ENCODE measurements at regions not wholly inside any gene's neighbourhood (a gene's known extent, or its start where the extent isn't known, plus 50 kb on each side); places are given as distances from the start of the nearest gene placed in this dataset.

DNA sequence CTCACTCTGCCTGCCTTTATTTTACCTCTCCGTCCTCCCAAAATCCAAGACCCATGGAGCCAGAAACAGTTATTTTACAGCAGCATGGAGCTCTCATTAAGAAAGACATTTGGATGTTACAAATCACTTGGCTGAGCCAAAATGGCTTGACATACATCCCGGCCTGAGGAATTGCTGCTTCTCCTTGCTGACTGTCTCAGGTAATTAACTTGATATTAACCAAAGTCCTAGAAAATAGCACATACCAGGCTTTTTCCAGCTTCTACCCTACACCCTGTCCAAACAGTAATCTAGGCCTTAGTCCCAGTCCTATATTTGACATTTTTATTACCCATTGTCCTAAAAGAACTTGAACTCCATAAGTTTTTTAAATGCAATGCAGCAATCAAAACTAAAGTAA, 205.0 kb downstream of the TMX3 start:
- WGBS, 2 experiments (ENCODE audit: low coverage in 1 of 2, low lambda C conversion rate in 2 of 2, missing lambda C conversion rate in 2 of 2), result 48 to 58% methylated on average over 2 of the region's 2 CpGs
- no peak overlapping the region for H3K27ac ChIP-seq
- no peaks in the 10 kb centered on the region for H3K9me3 ChIP-seq (ENCODE audit: low read depth)
- TF ChIP-seq EZH2 (IDR thresholded peaks at IDR 0.05; ENCODE audit: insufficient read depth, poor library complexity, severe bottlenecking) (no peak), EZH2phosphoT487 (IDR thresholded peaks at IDR 0.05; ENCODE audit: insufficient read depth, low read depth) (no peak)
- in situ Hi-C loops (cut with MboI), result no loop called here
- H3K27me3 ChIP-seq (replicated peaks; ENCODE audit: insufficient read depth), result no peaks in the 10 kb centered on the region
- no peak overlapping the region for H2AFZ ChIP-seq
- peaks cover 5% of the 10 kb centered on the region; the same call in 1 of the 2 replicates for H3K4me1 ChIP-seq (ENCODE audit: insufficient read depth)
- peaks cover 8% of the 10 kb centered on the region; the same call in 1 of the 2 replicates for H3F3A ChIP-seq (ENCODE audit: insufficient read depth)
- H3K36me3 ChIP-seq (ENCODE audit: low read depth), result no peaks in the 10 kb centered on the region
- H4K20me1 ChIP-seq (ENCODE audit: insufficient read depth), result no peaks in the 10 kb centered on the region
- DNase-seq, result no peak
- no peak overlapping the region for H3K4me2 ChIP-seq (ENCODE audit: unreplicated experiment)
- no peaks in the 10 kb centered on the region for H3K9me2 ChIP-seq (ENCODE audit: insufficient read depth)
- H3K79me2 ChIP-seq (ENCODE audit: insufficient read depth), result no peaks in the 10 kb centered on the region
- no peak overlapping the region for H3K4me3 ChIP-seq
- H3K9ac ChIP-seq, result no peak overlapping the region

DNA sequence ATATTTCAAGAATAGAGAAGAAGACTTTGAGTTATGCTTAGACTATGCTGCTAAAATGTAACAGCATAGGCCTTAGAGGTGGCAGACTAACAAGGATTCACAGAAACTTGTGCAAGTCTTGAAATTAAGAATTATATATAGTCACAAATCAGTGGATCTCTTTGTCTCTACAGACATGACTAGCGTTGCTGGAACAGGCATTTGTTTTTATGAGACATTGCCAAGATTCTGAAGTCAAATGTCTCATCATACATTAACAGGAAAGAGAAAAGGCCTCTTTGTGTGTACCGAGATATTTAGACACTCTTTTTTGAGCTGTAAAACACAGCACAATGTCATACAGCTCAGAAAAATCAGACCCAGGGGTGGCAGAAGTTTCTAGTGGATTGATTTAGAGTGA, 207.1 kb downstream of the TMX3 start:
- Histone ChIP-seq H3K79me2 (ENCODE audit: insufficient read depth) (no peaks in the 10 kb centered on the region), H3K9me2 (ENCODE audit: insufficient read depth) (no peaks in the 10 kb centered on the region), H3K27ac (no peak overlapping the region), H3K9me3 (ENCODE audit: low read depth) (no peaks in the 10 kb centered on the region), H3K4me1 (ENCODE audit: insufficient read depth) (peaks cover 5% of the 10 kb centered on the region; the same call in 1 of the 2 replicates), H4K20me1 (ENCODE audit: insufficient read depth) (no peaks in the 10 kb centered on the region), H3K36me3 (ENCODE audit: low read depth) (no peaks in the 10 kb centered on the region), H3K4me3 (no peak overlapping the region), H3K27me3 (replicated peaks; ENCODE audit: insufficient read depth) (no peaks in the 10 kb centered on the region), H3K9ac (no peak overlapping the region), H3F3A (ENCODE audit: insufficient read depth) (peaks cover 8% of the 10 kb centered on the region; the same call in 1 of the 2 replicates), H2AFZ (peak overlapping the region; percentile 58), H3K4me2 (ENCODE audit: unreplicated experiment) (peak overlapping the region; percentile 4)
- DNase-seq, result peak; percentile 44
- TF ChIP-seq EZH2 (IDR thresholded peaks at IDR 0.05; ENCODE audit: insufficient read depth, poor library complexity, severe bottlenecking), result no peak
- TF ChIP-seq EZH2phosphoT487 (IDR thresholded peaks at IDR 0.05; ENCODE audit: insufficient read depth, low read depth), result no peak
- 29 to 35% methylated on average over 2 of the region's 2 CpGs for WGBS, 2 experiments (ENCODE audit: low coverage in 1 of 2, low lambda C conversion rate in 2 of 2, missing lambda C conversion rate in 2 of 2)
- in situ Hi-C loops (cut with MboI), result no loop called here

GRCh38 chr18:68505178-68505574, 209.7 kb downstream of the TMX3 start:
- Histone ChIP-seq H3K36me3 (ENCODE audit: low read depth) (no peaks in the 10 kb centered on the region), H3K27me3 (replicated peaks; ENCODE audit: insufficient read depth) (no peaks in the 10 kb centered on the region), H4K20me1 (ENCODE audit: insufficient read depth) (no peaks in the 10 kb centered on the region), H3K27ac (no peak overlapping the region), H3K79me2 (ENCODE audit: insufficient read depth) (no peaks in the 10 kb centered on the region), H3K9me3 (ENCODE audit: low read depth) (no peaks in the 10 kb centered on the region), H3K4me3 (no peak overlapping the region), H3K9ac (no peak overlapping the region), H3K4me1 (ENCODE audit: insufficient read depth) (peaks cover 5% of the 10 kb centered on the region; the same call in 1 of the 2 replicates), H3K9me2 (ENCODE audit: insufficient read depth) (no peaks in the 10 kb centered on the region), H3K4me2 (ENCODE audit: unreplicated experiment) (no peak overlapping the region), H2AFZ (no peak overlapping the region), H3F3A (ENCODE audit: insufficient read depth) (peaks cover 8% of the 10 kb centered on the region; the same call in 1 of the 2 replicates)
- TF ChIP-seq EZH2phosphoT487 (IDR thresholded peaks at IDR 0.05; ENCODE audit: insufficient read depth, low read depth) (no peak), EZH2 (IDR thresholded peaks at IDR 0.05; ENCODE audit: insufficient read depth, poor library complexity, severe bottlenecking) (no peak)
- WGBS, 2 experiments (ENCODE audit: low coverage in 1 of 2, low lambda C conversion rate in 2 of 2, missing lambda C conversion rate in 2 of 2), result 56 to 65% methylated on average over 3 of the region's 3 CpGs
- no peak for DNase-seq
- in situ Hi-C loops (cut with MboI), result no loop called here

DNA sequence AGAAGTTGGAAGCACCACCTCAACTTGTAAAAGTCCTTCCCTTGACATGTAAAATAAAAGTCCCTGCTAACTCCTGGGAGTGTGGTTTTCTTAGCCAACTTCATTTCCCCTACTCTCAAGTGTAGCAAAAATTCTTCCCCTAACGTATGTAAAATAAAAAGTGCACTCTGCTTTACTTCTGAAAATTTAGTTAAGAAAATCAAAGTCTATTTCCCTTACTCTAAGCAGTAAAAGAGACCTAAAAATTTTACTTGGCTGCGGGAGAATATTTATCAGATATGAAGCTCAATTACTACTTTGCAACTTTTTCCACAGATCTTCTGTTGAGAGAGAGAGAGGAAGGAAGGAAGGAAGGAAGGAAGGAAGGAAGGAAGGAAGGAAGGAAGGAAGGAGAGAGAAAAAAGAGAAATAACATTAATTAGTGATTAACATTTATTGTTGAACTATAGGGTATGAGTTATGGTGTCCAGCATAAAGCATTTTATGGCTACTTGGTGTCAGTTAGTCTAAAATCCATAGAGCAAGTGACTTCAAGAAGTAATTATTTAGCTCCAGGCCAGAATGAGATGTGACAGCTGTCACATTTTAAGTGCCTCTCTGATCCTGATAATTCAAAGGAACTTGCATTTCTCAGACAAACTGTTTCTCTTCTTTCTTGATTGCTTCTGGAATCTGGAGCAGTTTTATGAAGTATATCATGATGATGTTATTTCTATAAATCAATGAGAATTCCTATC, 210.3 kb downstream of the TMX3 start:
- Histone ChIP-seq H3K36me3 (ENCODE audit: low read depth) (no peaks in the 10 kb centered on the region), H3K9ac (no peak overlapping the region), H3K4me1 (ENCODE audit: insufficient read depth) (peaks cover 5% of the 10 kb centered on the region; the same call in 1 of the 2 replicates), H3K4me3 (no peak overlapping the region), H3K9me2 (ENCODE audit: insufficient read depth) (no peaks in the 10 kb centered on the region), H3K27ac (no peak overlapping the region), H3F3A (ENCODE audit: insufficient read depth) (peaks cover 8% of the 10 kb centered on the region; the same call in 1 of the 2 replicates), H3K27me3 (replicated peaks; ENCODE audit: insufficient read depth) (no peaks in the 10 kb centered on the region), H3K4me2 (ENCODE audit: unreplicated experiment) (no peak overlapping the region), H3K9me3 (ENCODE audit: low read depth) (no peaks in the 10 kb centered on the region), H2AFZ (no peak overlapping the region), H3K79me2 (ENCODE audit: insufficient read depth) (no peaks in the 10 kb centered on the region), H4K20me1 (ENCODE audit: insufficient read depth) (no peaks in the 10 kb centered on the region)
- TF ChIP-seq EZH2phosphoT487 (IDR thresholded peaks at IDR 0.05; ENCODE audit: insufficient read depth, low read depth) (no peak), EZH2 (IDR thresholded peaks at IDR 0.05; ENCODE audit: insufficient read depth, poor library complexity, severe bottlenecking) (no peak)
- in situ Hi-C loops (cut with MboI), result no loop called here
- 85 to 91% methylated on average over 2 of the region's 2 CpGs for WGBS, 2 experiments (ENCODE audit: low coverage in 1 of 2, low lambda C conversion rate in 2 of 2, missing lambda C conversion rate in 2 of 2)
- no peak for DNase-seq

Data from GM23248 (cell line).